ENCODE measurements at regions not wholly inside any gene's neighbourhood (a gene's known extent, or its start where the extent isn't known, plus 50 kb on each side); places are given as distances from the start of the nearest gene placed in this dataset.

DNA sequence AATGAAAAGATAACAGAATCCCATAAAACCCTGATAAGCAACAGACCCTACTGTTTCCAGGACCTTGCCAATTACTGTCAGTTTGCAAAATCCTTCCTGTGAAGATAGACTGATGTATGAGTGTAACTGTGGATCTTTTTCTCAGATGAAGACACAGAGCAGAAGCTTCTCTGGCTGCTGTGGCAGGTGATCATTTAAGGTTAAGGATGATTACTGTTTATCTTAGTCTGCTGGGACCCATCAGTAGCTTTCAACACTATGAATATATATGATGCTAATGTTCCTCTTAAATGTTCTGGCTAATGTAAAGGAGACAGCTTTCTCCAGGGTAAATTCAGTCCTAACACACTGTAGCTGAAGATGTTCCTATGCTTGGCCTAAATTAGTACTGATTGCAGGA, 56.0 kb upstream of the CTTNBP2 start:
- H3K36me3 Mint-ChIP-seq (ENCODE audit: low read depth) = no peaks in the 10 kb centered on the region
- CTCF ChIA-PET = no interaction called here
- H3K4me1 Mint-ChIP-seq = no peaks in the 10 kb centered on the region
- no peak for DNase-seq
- no peaks in the 10 kb centered on the region for H3K9me3 Mint-ChIP-seq
- no peak overlapping the region for H3K4me3 Mint-ChIP-seq
- no peak overlapping the region for H3K27ac Mint-ChIP-seq
- no peaks in the 10 kb centered on the region for H3K27me3 Mint-ChIP-seq
- POLR2A ChIA-PET = no interaction called here

DNA sequence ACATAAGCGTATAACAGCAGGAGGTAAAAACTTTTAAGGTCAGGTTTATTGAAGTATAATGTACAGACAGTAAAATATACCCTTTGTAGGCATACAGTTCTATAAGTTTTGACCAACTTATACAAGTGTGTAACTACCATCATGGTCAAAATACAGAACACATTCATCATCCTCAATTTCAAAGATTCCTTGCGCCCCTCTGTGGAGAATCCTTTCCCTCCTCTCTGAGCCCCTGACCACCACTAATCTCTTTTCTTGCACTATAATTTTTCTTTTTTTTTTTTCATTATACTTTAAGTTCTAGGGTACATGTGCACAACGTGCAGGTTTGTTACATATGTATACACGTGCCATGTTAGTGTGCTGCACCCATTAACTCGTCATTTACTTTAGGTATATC, 58.1 kb upstream of the CTTNBP2 start:
- peaks cover 2% of the 10 kb centered on the region for H3K9me3 Mint-ChIP-seq
- CTCF ChIA-PET = no interaction called here
- no peaks in the 10 kb centered on the region for H3K4me1 Mint-ChIP-seq
- POLR2A ChIA-PET = no interaction called here
- no peak for DNase-seq
- H3K27ac Mint-ChIP-seq = no peak overlapping the region
- H3K36me3 Mint-ChIP-seq (ENCODE audit: low read depth) = no peaks in the 10 kb centered on the region
- no peak overlapping the region for H3K4me3 Mint-ChIP-seq
- H3K27me3 Mint-ChIP-seq = no peaks in the 10 kb centered on the region

DNA sequence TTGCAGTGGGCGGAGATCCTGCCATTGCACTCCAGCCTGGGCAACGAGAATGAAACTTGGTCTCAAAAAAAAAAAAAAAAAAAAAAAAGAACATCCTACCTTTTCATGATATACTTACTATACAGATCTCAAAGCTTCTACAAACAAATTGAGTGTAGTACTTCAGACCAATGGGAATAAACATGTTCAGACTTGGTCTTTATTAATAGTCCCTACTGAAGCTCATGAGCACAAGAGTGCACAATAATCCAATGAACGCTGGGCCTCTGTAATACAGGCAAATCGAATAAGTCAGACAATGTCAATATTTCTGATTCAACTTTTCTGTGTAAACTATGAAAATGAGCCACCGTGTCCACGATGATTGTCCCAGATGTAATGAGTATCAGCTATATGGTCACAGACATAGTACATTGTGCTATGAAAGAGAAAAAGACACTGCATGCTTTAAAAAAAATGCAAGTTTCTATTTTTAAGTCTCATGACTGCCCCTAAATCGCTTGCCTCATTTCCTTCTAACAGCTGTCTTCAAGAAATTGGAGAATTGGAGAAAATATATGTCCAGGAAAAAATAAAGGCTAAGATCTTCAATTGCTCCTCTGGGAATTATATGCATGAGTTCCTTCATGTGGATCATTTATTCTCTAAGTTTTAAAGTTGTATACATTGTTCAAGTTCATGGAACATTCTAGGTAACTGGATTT, 64.0 kb upstream of the CTTNBP2 start:
- no peaks in the 10 kb centered on the region for H3K36me3 Mint-ChIP-seq (ENCODE audit: low read depth)
- no peaks in the 10 kb centered on the region for H3K27me3 Mint-ChIP-seq
- no peak overlapping the region for H3K4me3 Mint-ChIP-seq
- H3K4me1 Mint-ChIP-seq = no peaks in the 10 kb centered on the region
- ChIA-PET POLR2A (no interaction called here), CTCF (no interaction called here)
- H3K27ac Mint-ChIP-seq = no peak overlapping the region
- no peak for DNase-seq
- peaks cover 2% of the 10 kb centered on the region for H3K9me3 Mint-ChIP-seq

DNA sequence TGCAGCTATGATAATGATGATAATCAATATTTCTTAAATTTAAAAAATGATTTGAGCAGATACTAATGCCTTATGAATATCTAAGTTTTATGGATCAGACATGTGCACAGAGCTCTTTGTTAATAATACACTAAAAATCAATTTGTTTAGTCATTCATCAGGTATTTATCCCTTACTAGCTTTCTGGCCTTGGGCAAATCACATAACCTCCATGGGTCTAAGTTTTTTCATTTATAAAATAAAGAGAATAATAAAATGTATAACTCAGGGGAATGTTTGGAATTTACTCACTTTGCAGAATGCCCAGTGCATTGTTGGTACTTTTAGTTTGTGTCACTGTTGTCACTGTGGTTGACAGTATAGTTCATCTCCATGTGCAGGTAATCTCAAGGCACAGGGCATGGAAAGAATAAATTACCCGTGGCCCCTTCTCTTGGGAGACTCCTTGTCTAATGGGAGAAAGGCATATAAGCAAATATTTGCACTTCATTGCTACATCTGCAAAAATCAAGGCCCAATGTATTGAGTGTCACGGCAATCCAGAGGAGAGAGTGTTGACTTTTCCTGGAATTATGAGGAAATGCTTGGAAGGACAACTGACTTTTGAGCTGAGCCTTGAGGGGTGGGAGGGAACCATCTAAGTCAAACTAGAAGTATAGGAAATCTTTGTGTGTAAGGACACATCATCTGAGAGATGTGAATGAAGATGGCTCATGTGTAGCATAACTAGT, 64.7 kb upstream of the CTTNBP2 start:
- Mint-ChIP-seq H3K36me3 (ENCODE audit: low read depth) (no peaks in the 10 kb centered on the region), H3K4me1 (no peaks in the 10 kb centered on the region), H3K9me3 (peaks cover 2% of the 10 kb centered on the region), H3K27me3 (no peaks in the 10 kb centered on the region), H3K4me3 (no peak overlapping the region), H3K27ac (no peak overlapping the region)
- DNase-seq = no peak
- ChIA-PET POLR2A (no interaction called here), CTCF (no interaction called here)

GRCh38 chr7:117941138-117941810, 68.0 kb upstream of the CTTNBP2 start:
- CTCF ChIA-PET = no interaction called here
- no peak overlapping the region for H3K27ac Mint-ChIP-seq
- no peaks in the 10 kb centered on the region for H3K27me3 Mint-ChIP-seq
- DNase-seq = no peak
- H3K9me3 Mint-ChIP-seq = no peaks in the 10 kb centered on the region
- H3K4me3 Mint-ChIP-seq = no peak overlapping the region
- no peaks in the 10 kb centered on the region for H3K36me3 Mint-ChIP-seq (ENCODE audit: low read depth)
- no peaks in the 10 kb centered on the region for H3K4me1 Mint-ChIP-seq
- POLR2A ChIA-PET = no interaction called here

DNA sequence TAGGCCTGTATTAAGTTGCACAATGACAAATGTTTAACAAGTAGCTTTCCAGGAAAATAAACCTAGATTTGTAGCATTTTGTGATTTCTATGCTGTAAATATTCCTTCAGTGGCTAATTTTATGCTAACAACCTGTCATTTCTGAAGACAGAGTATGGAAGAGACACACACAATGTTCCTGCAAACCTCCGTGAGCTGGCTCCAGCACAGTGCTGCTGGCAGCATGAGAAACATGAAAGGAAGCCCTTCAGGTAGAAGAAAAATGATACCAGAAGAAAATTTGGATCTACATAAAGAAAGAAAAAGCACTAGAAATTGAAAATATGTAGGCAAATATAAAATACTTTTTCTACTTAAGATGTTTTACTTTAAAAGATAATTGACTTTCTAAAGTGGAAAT, 69.5 kb upstream of the CTTNBP2 start:
- Mint-ChIP-seq H3K4me3 (no peak overlapping the region), H3K27ac (no peak overlapping the region), H3K36me3 (ENCODE audit: low read depth) (no peaks in the 10 kb centered on the region), H3K9me3 (no peaks in the 10 kb centered on the region), H3K4me1 (no peaks in the 10 kb centered on the region), H3K27me3 (no peaks in the 10 kb centered on the region)
- POLR2A ChIA-PET = no interaction called here
- CTCF ChIA-PET = no interaction called here
- DNase-seq = no peak

GRCh38 chr7:117944886-117945285, 71.6 kb upstream of the CTTNBP2 start:
- Mint-ChIP-seq H3K9me3 (no peaks in the 10 kb centered on the region), H3K27ac (no peak overlapping the region), H3K4me3 (no peak overlapping the region), H3K27me3 (no peaks in the 10 kb centered on the region), H3K4me1 (no peaks in the 10 kb centered on the region), H3K36me3 (ENCODE audit: low read depth) (no peaks in the 10 kb centered on the region)
- ChIA-PET POLR2A (no interaction called here), CTCF (no interaction called here)
- no peak for DNase-seq

GRCh38 chr7:117946151-117946633, 73.0 kb upstream of the CTTNBP2 start:
- H3K36me3 Mint-ChIP-seq (ENCODE audit: low read depth) = no peaks in the 10 kb centered on the region
- no peaks in the 10 kb centered on the region for H3K9me3 Mint-ChIP-seq
- DNase-seq = no peak
- no peak overlapping the region for H3K27ac Mint-ChIP-seq
- POLR2A ChIA-PET = no interaction called here
- no peak overlapping the region for H3K4me3 Mint-ChIP-seq
- CTCF ChIA-PET = no interaction called here
- H3K4me1 Mint-ChIP-seq = no peaks in the 10 kb centered on the region
- H3K27me3 Mint-ChIP-seq = no peaks in the 10 kb centered on the region

DNA sequence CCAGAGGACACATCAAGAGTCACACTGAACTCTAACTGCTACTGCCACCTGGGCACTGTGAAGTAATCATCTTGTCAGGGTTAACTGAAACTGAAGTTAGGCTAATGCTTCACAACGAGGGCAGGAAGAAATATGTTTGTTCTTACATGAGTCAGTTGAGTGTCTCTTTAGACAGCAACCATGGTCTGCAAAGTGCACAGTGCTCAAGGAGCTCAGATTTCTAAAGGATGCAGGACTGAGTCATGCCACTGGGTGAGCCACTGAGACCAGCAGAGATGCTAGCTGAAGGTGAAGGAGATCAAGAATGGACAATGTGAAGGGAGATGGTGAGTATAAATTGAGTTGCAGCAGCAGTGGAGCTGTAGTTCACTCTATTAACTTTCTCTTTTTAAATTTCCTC, 76.0 kb upstream of the CTTNBP2 start:
- Mint-ChIP-seq H3K27me3 (no peaks in the 10 kb centered on the region), H3K27ac (no peak overlapping the region), H3K4me3 (no peak overlapping the region), H3K9me3 (no peaks in the 10 kb centered on the region), H3K4me1 (no peaks in the 10 kb centered on the region), H3K36me3 (ENCODE audit: low read depth) (no peaks in the 10 kb centered on the region)
- ChIA-PET CTCF (no interaction called here), POLR2A (no interaction called here)
- no peak for DNase-seq

DNA sequence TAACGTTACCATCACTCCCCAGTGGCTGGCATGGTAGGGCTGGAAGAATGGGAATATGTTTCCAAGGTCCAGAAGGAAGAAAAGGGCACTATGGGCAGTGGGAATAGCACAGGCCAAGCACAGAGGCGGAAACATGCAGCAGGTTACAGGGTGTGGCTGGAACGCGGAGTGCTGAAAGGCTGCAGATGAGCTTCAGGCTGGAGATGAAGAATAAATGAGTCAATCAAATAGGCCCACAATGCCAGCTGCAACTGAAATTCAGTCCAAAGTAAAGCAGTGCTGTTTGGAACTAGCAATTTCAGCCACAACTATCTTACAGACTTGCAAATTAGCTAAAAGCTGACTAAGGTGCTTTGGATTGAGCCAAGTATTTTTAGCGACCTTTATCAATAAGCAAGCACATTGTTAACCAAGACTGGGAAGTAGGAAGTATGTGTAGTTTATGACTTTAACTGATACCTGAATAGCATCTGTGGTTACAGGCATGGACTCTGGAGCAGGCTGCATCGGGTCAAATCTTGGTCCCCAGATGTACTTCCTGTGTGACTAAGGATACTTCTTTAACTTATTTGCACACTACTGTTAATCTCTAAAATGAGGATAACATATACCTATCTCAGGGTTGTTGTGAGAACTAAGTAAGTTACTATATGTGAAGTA, 77.5 kb upstream of the CTTNBP2 start:
- Mint-ChIP-seq H3K27me3 (no peaks in the 10 kb centered on the region), H3K27ac (no peak overlapping the region), H3K36me3 (ENCODE audit: low read depth) (no peaks in the 10 kb centered on the region), H3K4me1 (no peaks in the 10 kb centered on the region), H3K9me3 (no peaks in the 10 kb centered on the region), H3K4me3 (no peak overlapping the region)
- CTCF ChIA-PET = no interaction called here
- POLR2A ChIA-PET = no interaction called here
- no peak for DNase-seq

DNA sequence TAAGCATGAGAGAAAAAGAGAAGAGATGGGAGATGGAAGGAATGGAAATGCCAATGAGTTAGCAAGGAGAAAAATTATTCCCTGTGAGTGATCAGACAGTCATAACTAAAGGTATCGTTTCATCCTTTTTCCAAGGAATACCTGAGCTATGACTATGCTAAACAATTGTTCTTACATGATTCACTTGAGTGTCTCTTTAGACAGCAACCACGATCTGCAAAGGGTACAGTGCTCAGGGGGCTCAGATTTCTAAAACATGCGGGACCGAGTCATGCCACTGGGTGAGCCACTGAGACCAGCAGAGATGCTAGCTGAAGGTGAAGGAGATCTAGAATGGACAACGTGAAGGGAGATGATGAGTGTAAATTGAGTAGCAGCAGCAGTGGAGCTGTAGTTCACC, 78.0 kb upstream of the CTTNBP2 start:
- DNase-seq = no peak
- Mint-ChIP-seq H3K36me3 (ENCODE audit: low read depth) (no peaks in the 10 kb centered on the region), H3K27me3 (no peaks in the 10 kb centered on the region), H3K27ac (no peak overlapping the region), H3K4me1 (no peaks in the 10 kb centered on the region), H3K9me3 (no peaks in the 10 kb centered on the region), H3K4me3 (no peak overlapping the region)
- ChIA-PET CTCF (no interaction called here), POLR2A (no interaction called here)

DNA sequence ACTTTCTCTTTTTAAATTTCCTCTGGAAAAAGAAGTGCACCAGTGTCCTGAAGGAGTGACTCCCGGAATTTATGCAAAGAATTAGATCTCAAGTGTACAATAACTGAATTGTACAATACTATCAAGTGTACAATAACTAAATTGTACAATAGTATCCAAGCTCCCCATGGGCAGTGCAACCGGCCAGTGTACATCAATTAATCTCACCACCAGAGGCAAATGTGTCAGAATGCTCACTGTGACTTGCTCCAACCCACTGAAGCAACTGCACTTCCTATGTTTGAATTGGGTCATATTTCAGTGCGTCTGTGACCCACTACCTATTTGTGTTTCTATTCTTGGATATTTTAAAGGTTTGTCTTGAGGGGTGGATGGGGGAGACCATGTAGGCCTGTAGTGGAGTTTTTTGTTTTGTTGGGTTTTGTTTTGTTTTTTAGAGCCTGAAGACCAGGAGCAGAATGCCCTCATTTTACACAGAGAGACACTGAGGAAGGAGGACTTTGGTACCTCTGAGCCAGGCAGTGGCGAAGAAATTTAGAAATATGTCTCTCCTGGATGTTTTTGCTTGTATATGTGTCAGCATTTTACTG, 78.5 kb upstream of the CTTNBP2 start:
- Mint-ChIP-seq H3K27me3 (no peaks in the 10 kb centered on the region), H3K4me1 (no peaks in the 10 kb centered on the region), H3K9me3 (no peaks in the 10 kb centered on the region), H3K36me3 (ENCODE audit: low read depth) (no peaks in the 10 kb centered on the region), H3K27ac (no peak overlapping the region), H3K4me3 (no peak overlapping the region)
- no peak for DNase-seq
- CTCF ChIA-PET = interaction anchor here (0.7 kb wide), 1 partner anchor 8 kb away, joined by 3 read pairs; no protein-coding TSS in a partner anchor
- POLR2A ChIA-PET = no interaction called here

- Mint-ChIP-seq H3K27ac (no peak overlapping the region), H3K27me3 (no peaks in the 10 kb centered on the region), H3K4me1 (no peaks in the 10 kb centered on the region), H3K9me3 (no peaks in the 10 kb centered on the region), H3K4me3 (no peak overlapping the region), H3K36me3 (ENCODE audit: low read depth) (no peaks in the 10 kb centered on the region)
- no peak for DNase-seq
- ChIA-PET POLR2A (no interaction called here), CTCF (no interaction called here)
These were observed 81.8 kb upstream of the CTTNBP2 start for GRCh38 chr7:117955046-117955445.
